T-helper 17 cell (primary cell): ENCODE measurements at regions not wholly inside any gene's neighbourhood (a gene's known extent, or its start where the extent isn't known, plus 50 kb on each side); places are given as distances from the start of the nearest gene placed in this dataset.

Experiments used
- ATAC-seq: fragments of 150-1000 bp; cut with Tn5 transposase; 2 replicates; pipeline ENCODE4 v1.10.0; 2021; ENCODE audit warnings: mild to moderate bottlenecking, moderate library complexity
- DNase-seq, 3 donors: peaks; one replicate each; pipeline versions ENCODE4 v3.0.0 to v3.0.0-alpha.2; 2020 to 2021
- H3K9me3 ChIP-seq: one replicate; pipeline ENCODE4 v1.7.0; 2013; ENCODE audit warnings: low read length, mild to moderate bottlenecking; ENCODE audit not compliant: control insufficient read depth, poor library complexity, severe bottlenecking
- H3K27ac Mint-ChIP-seq: one replicate; pipeline ENCODE4 v1.8.0; 2022; ENCODE audit warnings: mild to moderate bottlenecking, moderate library complexity, mixed read lengths
- H3K27me3 Mint-ChIP-seq: one replicate; pipeline ENCODE4 v1.8.0; 2022; ENCODE audit warnings: mixed read lengths
- H3K36me3 Mint-ChIP-seq: one replicate; pipeline ENCODE4 v1.8.0; 2022; ENCODE audit warnings: low read depth, mixed read lengths
- H3K4me1 Mint-ChIP-seq: one replicate; pipeline ENCODE4 v1.8.0; 2022; ENCODE audit warnings: mild to moderate bottlenecking, mixed read lengths
- H3K4me3 Mint-ChIP-seq: one replicate; pipeline ENCODE4 v1.8.0; 2022; ENCODE audit warnings: mild to moderate bottlenecking, moderate library complexity, mixed read lengths

- no peaks in the 10 kb centered on the region for H3K36me3 Mint-ChIP-seq
- no peaks in the 10 kb centered on the region for H3K9me3 ChIP-seq
- DNase-seq (no peak), ATAC-seq (no peak)
- H3K27me3 Mint-ChIP-seq: peaks cover 17% of the 10 kb centered on the region
- H3K4me1 Mint-ChIP-seq: no peaks in the 10 kb centered on the region
- no peak overlapping the region for H3K4me3 Mint-ChIP-seq
- no peak overlapping the region for H3K27ac Mint-ChIP-seq
Observed at GRCh38 chr10:91335147-91335546, 75.0 kb upstream of the HECTD2 start.

- no peaks in the 10 kb centered on the region for H3K9me3 ChIP-seq
- H3K27ac Mint-ChIP-seq: no peak overlapping the region
- ATAC-seq: no peak
- no peak for DNase-seq
- H3K4me1 Mint-ChIP-seq: no peaks in the 10 kb centered on the region
- no peaks in the 10 kb centered on the region for H3K36me3 Mint-ChIP-seq
- peaks cover 18% of the 10 kb centered on the region for H3K27me3 Mint-ChIP-seq
- no peak overlapping the region for H3K4me3 Mint-ChIP-seq
Observed at GRCh38 chr10:91339729-91340128, 70.4 kb upstream of the HECTD2 start.

- H3K27ac Mint-ChIP-seq: no peak overlapping the region
- H3K27me3 Mint-ChIP-seq: peaks cover 18% of the 10 kb centered on the region
- H3K4me3 Mint-ChIP-seq: no peak overlapping the region
- ATAC-seq: no peak
- H3K9me3 ChIP-seq: no peaks in the 10 kb centered on the region
- no peaks in the 10 kb centered on the region for H3K4me1 Mint-ChIP-seq
- no peaks in the 10 kb centered on the region for H3K36me3 Mint-ChIP-seq
- DNase-seq: no peak
Observed at GRCh38 chr10:91340613-91341362, 69.4 kb upstream of the HECTD2 start.

GRCh38 chr10:91341686-91342085 lies 68.5 kb upstream of the HECTD2 start:
- H3K4me3 Mint-ChIP-seq: no peak overlapping the region
- no peak for ATAC-seq

GRCh38 chr10:91343010-91343409 lies 67.1 kb upstream of the HECTD2 start:
- no peak overlapping the region for H3K27ac Mint-ChIP-seq
- no peaks in the 10 kb centered on the region for H3K36me3 Mint-ChIP-seq
- ATAC-seq (no peak), DNase-seq (no peak)
- no peaks in the 10 kb centered on the region for H3K4me1 Mint-ChIP-seq
- peaks cover 12% of the 10 kb centered on the region for H3K27me3 Mint-ChIP-seq
- no peaks in the 10 kb centered on the region for H3K9me3 ChIP-seq
- no peak overlapping the region for H3K4me3 Mint-ChIP-seq

More at GRCh38 chr10:91341686-91342085, 68.5 kb upstream of the HECTD2 start:
- H3K27ac Mint-ChIP-seq: no peak overlapping the region
- H3K27me3 Mint-ChIP-seq: peaks cover 12% of the 10 kb centered on the region
- DNase-seq: no peak
- H3K36me3 Mint-ChIP-seq: no peaks in the 10 kb centered on the region
- H3K4me1 Mint-ChIP-seq: no peaks in the 10 kb centered on the region
- no peaks in the 10 kb centered on the region for H3K9me3 ChIP-seq

GRCh38 chr10:91344117-91344856 lies 65.9 kb upstream of the HECTD2 start:
- no peak overlapping the region for H3K27ac Mint-ChIP-seq
- no peak for ATAC-seq
- no peak overlapping the region for H3K4me3 Mint-ChIP-seq
- no peaks in the 10 kb centered on the region for H3K9me3 ChIP-seq
- peaks cover 6% of the 10 kb centered on the region for H3K27me3 Mint-ChIP-seq
- no peak for DNase-seq
- H3K4me1 Mint-ChIP-seq: no peaks in the 10 kb centered on the region
- H3K36me3 Mint-ChIP-seq: no peaks in the 10 kb centered on the region

- ATAC-seq: no peak
- H3K27me3 Mint-ChIP-seq: peaks cover 2% of the 10 kb centered on the region
Observed at GRCh38 chr10:91345716-91346115, 64.4 kb upstream of the HECTD2 start.

GRCh38 chr10:91347529-91347928 lies 62.6 kb upstream of the HECTD2 start:
- Mint-ChIP-seq H3K4me3 (no peak overlapping the region), H3K36me3 (no peaks in the 10 kb centered on the region), H3K4me1 (no peaks in the 10 kb centered on the region), H3K27me3 (no peaks in the 10 kb centered on the region), H3K27ac (no peak overlapping the region)
- ATAC-seq: no peak
- H3K9me3 ChIP-seq: no peaks in the 10 kb centered on the region
- DNase-seq: no peak

More at GRCh38 chr10:91345716-91346115, 64.4 kb upstream of the HECTD2 start:
- Mint-ChIP-seq H3K4me1 (no peaks in the 10 kb centered on the region), H3K36me3 (no peaks in the 10 kb centered on the region), H3K4me3 (no peak overlapping the region), H3K27ac (no peak overlapping the region)
- H3K9me3 ChIP-seq: no peaks in the 10 kb centered on the region
- DNase-seq: no peak

- Mint-ChIP-seq H3K4me3 (no peak overlapping the region), H3K27me3 (peaks cover 5% of the 10 kb centered on the region), H3K27ac (no peak overlapping the region), H3K36me3 (no peaks in the 10 kb centered on the region), H3K4me1 (no peaks in the 10 kb centered on the region)
- ATAC-seq (no peak), DNase-seq (no peak)
- H3K9me3 ChIP-seq: no peaks in the 10 kb centered on the region
Observed at GRCh38 chr10:91349381-91349780, 60.8 kb upstream of the HECTD2 start.

- H3K4me3 Mint-ChIP-seq: no peak overlapping the region
- peaks cover 15% of the 10 kb centered on the region for H3K27me3 Mint-ChIP-seq
- no peaks in the 10 kb centered on the region for H3K9me3 ChIP-seq
- DNase-seq: no peak
- no peaks in the 10 kb centered on the region for H3K36me3 Mint-ChIP-seq
- no peaks in the 10 kb centered on the region for H3K4me1 Mint-ChIP-seq
- ATAC-seq: no peak
- H3K27ac Mint-ChIP-seq: no peak overlapping the region
Observed at GRCh38 chr10:91350651-91351081, 59.5 kb upstream of the HECTD2 start.

- no peaks in the 10 kb centered on the region for H3K9me3 ChIP-seq
- Mint-ChIP-seq H3K4me1 (no peaks in the 10 kb centered on the region), H3K4me3 (no peak overlapping the region), H3K27ac (no peak overlapping the region), H3K36me3 (no peaks in the 10 kb centered on the region), H3K27me3 (peaks cover 31% of the 10 kb centered on the region)
- DNase-seq: no peak
- no peak for ATAC-seq
Observed at GRCh38 chr10:91352760-91353159, 57.4 kb upstream of the HECTD2 start.

GRCh38 chr10:91354166-91355075 lies 55.7 kb upstream of the HECTD2 start:
- no peak overlapping the region for H3K27ac Mint-ChIP-seq
- no peaks in the 10 kb centered on the region for H3K4me1 Mint-ChIP-seq
- no peak for DNase-seq
- no peak for ATAC-seq
- no peaks in the 10 kb centered on the region for H3K36me3 Mint-ChIP-seq
- no peak overlapping the region for H3K4me3 Mint-ChIP-seq
- peaks cover 35% of the 10 kb centered on the region for H3K27me3 Mint-ChIP-seq
- H3K9me3 ChIP-seq: no peaks in the 10 kb centered on the region

- H3K4me3 Mint-ChIP-seq: no peak overlapping the region
- DNase-seq (no peak), ATAC-seq (no peak)
- no peaks in the 10 kb centered on the region for H3K9me3 ChIP-seq
- H3K36me3 Mint-ChIP-seq: no peaks in the 10 kb centered on the region
- peaks cover 49% of the 10 kb centered on the region for H3K27me3 Mint-ChIP-seq
- H3K27ac Mint-ChIP-seq: no peak overlapping the region
- H3K4me1 Mint-ChIP-seq: no peaks in the 10 kb centered on the region
Observed at GRCh38 chr10:91355998-91356397, 54.1 kb upstream of the HECTD2 start.
